ENCODE measurements at regions not wholly inside any gene's neighbourhood (a gene's known extent, or its start where the extent isn't known, plus 50 kb on each side); places are given as distances from the start of the nearest gene placed in this dataset.

- no peak overlapping the region for H3K9ac ChIP-seq (ENCODE audit: low read length)
- DNase-seq, result no peak
- no CpG with 5 or more reads among the region's 4 CpGs for WGBS (ENCODE audit: extremely low coverage, insufficient coverage, insufficient read length)
Observed at GRCh38 chr3:154029926-154030325, 91.3 kb upstream of the ARHGEF26 start.

GRCh38 chr3:154034797-154035330 lies 86.3 kb upstream of the ARHGEF26 start:
- Histone ChIP-seq H3K4me2 (ENCODE audit: low read length) (no peak overlapping the region), H3K4ac (ENCODE audit: low read depth, low read length) (no peak overlapping the region), H3K27me3 (ENCODE audit: insufficient read depth, low read length) (no peaks in the 10 kb centered on the region), H2BK5ac (ENCODE audit: low read depth, low read length, poor library complexity) (no peak overlapping the region), H3K27ac (ENCODE audit: low read depth, low read length) (no peak overlapping the region), H3K4me1 (ENCODE audit: control insufficient read depth in 1 of 2, insufficient read depth in 2 of 2, low read length in 2 of 2) (no peaks in the 10 kb centered on the region), H4K8ac (ENCODE audit: low read depth, low read length) (no peak overlapping the region), H2AK5ac (ENCODE audit: low read length) (no peak overlapping the region), H3K36me3 (ENCODE audit: control insufficient read depth in 1 of 2, insufficient read depth in 2 of 2, low read length in 2 of 2) (no peaks in the 10 kb centered on the region), H3K18ac (ENCODE audit: low read length) (no peak overlapping the region), H3K9me3 (ENCODE audit: insufficient read depth, low read depth, low read length) (no peaks in the 10 kb centered on the region), H2AFZ (ENCODE audit: insufficient read depth, low read length, poor library complexity) (no peak overlapping the region), H3K79me2 (ENCODE audit: control insufficient read depth, insufficient read depth, low read length, poor library complexity) (no peaks in the 10 kb centered on the region), H3K9ac (ENCODE audit: low read length) (no peak overlapping the region), H3K79me1 (ENCODE audit: low read length) (no peaks in the 10 kb centered on the region), H2BK12ac (ENCODE audit: low read length) (no peak overlapping the region), H3K14ac (ENCODE audit: low read length) (no peak overlapping the region), H3K4me3 (ENCODE audit: low read depth, low read length) (no peak overlapping the region), H3K23ac (ENCODE audit: low read length) (no peak overlapping the region), H4K12ac (ENCODE audit: low read depth, low read length) (no peak overlapping the region), H4K91ac (ENCODE audit: low read depth, low read length) (no peak overlapping the region), H2BK120ac (ENCODE audit: insufficient read depth, low read length, poor library complexity) (no peak overlapping the region)
- DNase-seq, result no peak
- WGBS (ENCODE audit: extremely low coverage, insufficient coverage, insufficient read length), result no CpG with 5 or more reads among the region's 2 CpGs

More at GRCh38 chr3:154029926-154030325, 91.3 kb upstream of the ARHGEF26 start:
- no peak overlapping the region for H3K4ac ChIP-seq (ENCODE audit: low read depth, low read length)
- H3K79me1 ChIP-seq (ENCODE audit: low read length), result no peaks in the 10 kb centered on the region
- H2BK120ac ChIP-seq (ENCODE audit: insufficient read depth, low read length, poor library complexity), result no peak overlapping the region
- H3K4me2 ChIP-seq (ENCODE audit: low read length), result no peak overlapping the region
- H2BK12ac ChIP-seq (ENCODE audit: low read length), result no peak overlapping the region
- H3K23ac ChIP-seq (ENCODE audit: low read length), result no peak overlapping the region
- no peaks in the 10 kb centered on the region for H3K9me3 ChIP-seq (ENCODE audit: insufficient read depth, low read depth, low read length)
- no peaks in the 10 kb centered on the region for H3K36me3 ChIP-seq (ENCODE audit: control insufficient read depth in 1 of 2, insufficient read depth in 2 of 2, low read length in 2 of 2)
- no peak overlapping the region for H2AFZ ChIP-seq (ENCODE audit: insufficient read depth, low read length, poor library complexity)
- H3K79me2 ChIP-seq (ENCODE audit: control insufficient read depth, insufficient read depth, low read length, poor library complexity), result no peaks in the 10 kb centered on the region
- no peak overlapping the region for H3K14ac ChIP-seq (ENCODE audit: low read length)
- H3K27me3 ChIP-seq (ENCODE audit: insufficient read depth, low read length), result no peaks in the 10 kb centered on the region
- H3K27ac ChIP-seq (ENCODE audit: low read depth, low read length), result no peak overlapping the region
- no peak overlapping the region for H2BK5ac ChIP-seq (ENCODE audit: low read depth, low read length, poor library complexity)
- H3K4me3 ChIP-seq (ENCODE audit: low read depth, low read length), result no peak overlapping the region
- H4K8ac ChIP-seq (ENCODE audit: low read depth, low read length), result no peak overlapping the region
- H3K4me1 ChIP-seq (ENCODE audit: control insufficient read depth in 1 of 2, insufficient read depth in 2 of 2, low read length in 2 of 2), result no peaks in the 10 kb centered on the region
- H4K91ac ChIP-seq (ENCODE audit: low read depth, low read length), result no peak overlapping the region
- H4K12ac ChIP-seq (ENCODE audit: low read depth, low read length), result no peak overlapping the region
- H3K18ac ChIP-seq (ENCODE audit: low read length), result no peak overlapping the region
- no peak overlapping the region for H2AK5ac ChIP-seq (ENCODE audit: low read length)

- H2AK5ac ChIP-seq (ENCODE audit: low read length), result no peak overlapping the region
- H4K12ac ChIP-seq (ENCODE audit: low read depth, low read length), result no peak overlapping the region
- H2BK120ac ChIP-seq (ENCODE audit: insufficient read depth, low read length, poor library complexity), result no peak overlapping the region
- no peak overlapping the region for H3K23ac ChIP-seq (ENCODE audit: low read length)
- H3K18ac ChIP-seq (ENCODE audit: low read length), result no peak overlapping the region
- H3K27me3 ChIP-seq (ENCODE audit: insufficient read depth, low read length), result no peaks in the 10 kb centered on the region
- peak in 1 of 2 donors; percentile 60 for DNase-seq
- H3K79me2 ChIP-seq (ENCODE audit: control insufficient read depth, insufficient read depth, low read length, poor library complexity), result no peaks in the 10 kb centered on the region
- no peak overlapping the region for H2BK5ac ChIP-seq (ENCODE audit: low read depth, low read length, poor library complexity)
- H3K9ac ChIP-seq (ENCODE audit: low read length), result no peak overlapping the region
- no peak overlapping the region for H3K14ac ChIP-seq (ENCODE audit: low read length)
- no peak overlapping the region for H3K4ac ChIP-seq (ENCODE audit: low read depth, low read length)
- H3K4me3 ChIP-seq (ENCODE audit: low read depth, low read length), result no peak overlapping the region
- no peaks in the 10 kb centered on the region for H3K4me1 ChIP-seq (ENCODE audit: control insufficient read depth in 1 of 2, insufficient read depth in 2 of 2, low read length in 2 of 2)
- no peaks in the 10 kb centered on the region for H3K79me1 ChIP-seq (ENCODE audit: low read length)
- H3K9me3 ChIP-seq (ENCODE audit: insufficient read depth, low read depth, low read length), result no peaks in the 10 kb centered on the region
- H3K27ac ChIP-seq (ENCODE audit: low read depth, low read length), result no peak overlapping the region
- H4K91ac ChIP-seq (ENCODE audit: low read depth, low read length), result no peak overlapping the region
- H3K4me2 ChIP-seq (ENCODE audit: low read length), result no peak overlapping the region
- no peak overlapping the region for H2AFZ ChIP-seq (ENCODE audit: insufficient read depth, low read length, poor library complexity)
- no peak overlapping the region for H2BK12ac ChIP-seq (ENCODE audit: low read length)
- no peaks in the 10 kb centered on the region for H3K36me3 ChIP-seq (ENCODE audit: control insufficient read depth in 1 of 2, insufficient read depth in 2 of 2, low read length in 2 of 2)
- H4K8ac ChIP-seq (ENCODE audit: low read depth, low read length), result no peak overlapping the region
Observed at GRCh38 chr3:154040283-154040682, 80.9 kb upstream of the ARHGEF26 start.

GRCh38 chr3:154044671-154045070 lies 76.5 kb upstream of the ARHGEF26 start:
- H2AK5ac ChIP-seq (ENCODE audit: low read length), result no peak overlapping the region
- no peaks in the 10 kb centered on the region for H3K27me3 ChIP-seq (ENCODE audit: insufficient read depth, low read length)
- no peak overlapping the region for H3K14ac ChIP-seq (ENCODE audit: low read length)
- WGBS (ENCODE audit: extremely low coverage, insufficient coverage, insufficient read length), result no CpG with 5 or more reads among the region's 2 CpGs
- no peak overlapping the region for H3K4me3 ChIP-seq (ENCODE audit: low read depth, low read length)
- no peaks in the 10 kb centered on the region for H3K36me3 ChIP-seq (ENCODE audit: control insufficient read depth in 1 of 2, insufficient read depth in 2 of 2, low read length in 2 of 2)
- H3K4me2 ChIP-seq (ENCODE audit: low read length), result no peak overlapping the region
- H4K8ac ChIP-seq (ENCODE audit: low read depth, low read length), result no peak overlapping the region
- H3K23ac ChIP-seq (ENCODE audit: low read length), result peak overlapping the region; percentile 52
- no peaks in the 10 kb centered on the region for H3K79me1 ChIP-seq (ENCODE audit: low read length)
- no peak for DNase-seq
- H3K79me2 ChIP-seq (ENCODE audit: control insufficient read depth, insufficient read depth, low read length, poor library complexity), result no peaks in the 10 kb centered on the region
- no peak overlapping the region for H4K91ac ChIP-seq (ENCODE audit: low read depth, low read length)
- no peak overlapping the region for H2BK12ac ChIP-seq (ENCODE audit: low read length)
- H3K4ac ChIP-seq (ENCODE audit: low read depth, low read length), result no peak overlapping the region
- no peaks in the 10 kb centered on the region for H3K9me3 ChIP-seq (ENCODE audit: insufficient read depth, low read depth, low read length)
- H3K18ac ChIP-seq (ENCODE audit: low read length), result no peak overlapping the region
- no peak overlapping the region for H3K27ac ChIP-seq (ENCODE audit: low read depth, low read length)
- H4K12ac ChIP-seq (ENCODE audit: low read depth, low read length), result no peak overlapping the region
- no peak overlapping the region for H2BK5ac ChIP-seq (ENCODE audit: low read depth, low read length, poor library complexity)
- no peak overlapping the region for H2BK120ac ChIP-seq (ENCODE audit: insufficient read depth, low read length, poor library complexity)
- no peak overlapping the region for H2AFZ ChIP-seq (ENCODE audit: insufficient read depth, low read length, poor library complexity)
- H3K9ac ChIP-seq (ENCODE audit: low read length), result no peak overlapping the region
- H3K4me1 ChIP-seq (ENCODE audit: control insufficient read depth in 1 of 2, insufficient read depth in 2 of 2, low read length in 2 of 2), result no peaks in the 10 kb centered on the region

Data from trophoblast cell (in vitro differentiated cells and primary cell).